ENCODE measurements at regions not wholly inside any gene's neighbourhood (a gene's known extent, or its start where the extent isn't known, plus 50 kb on each side); places are given as distances from the start of the nearest gene placed in this dataset.

DNA sequence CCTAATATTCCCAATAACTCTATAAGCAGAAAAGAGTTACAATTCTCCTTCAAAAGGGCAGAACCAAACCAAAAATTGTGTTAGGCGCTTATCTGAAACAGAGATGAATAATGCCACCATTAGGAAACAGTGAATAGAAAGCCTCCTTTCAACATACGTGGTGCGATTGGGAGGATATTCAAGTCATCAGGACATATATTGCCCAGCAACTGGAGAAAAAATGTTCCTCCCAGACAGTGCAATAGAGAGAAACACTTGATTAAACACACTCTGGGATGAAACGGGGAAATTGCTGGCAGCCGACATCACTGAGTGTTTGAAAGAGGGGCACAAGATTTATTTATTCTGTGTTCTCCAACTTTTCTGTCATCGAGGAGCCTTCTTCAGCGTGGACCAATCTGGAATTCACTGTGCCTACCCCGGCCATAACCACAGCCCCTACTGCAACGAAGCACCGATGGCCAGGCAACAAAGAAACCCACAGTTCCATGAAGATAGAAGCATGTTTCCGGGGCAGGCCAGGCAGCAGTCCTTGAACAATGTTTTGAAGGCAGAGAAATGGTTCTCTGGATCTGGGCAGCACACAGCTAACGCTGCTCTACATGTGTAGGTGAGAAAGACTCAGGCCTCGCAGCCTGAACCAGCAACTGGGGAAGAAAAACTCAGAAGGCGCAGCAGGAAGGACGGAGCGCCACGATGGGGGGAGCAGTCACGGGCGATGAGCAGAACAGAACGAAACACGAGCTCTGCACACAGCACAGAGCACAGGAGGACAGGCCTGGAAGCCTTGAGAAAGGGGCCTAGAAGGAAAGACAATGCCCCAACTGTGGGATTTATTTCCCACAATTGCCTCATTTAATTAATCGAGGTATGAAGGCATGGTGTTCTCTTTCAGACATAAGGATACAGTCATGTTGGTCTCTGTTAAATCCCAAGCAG lies 234.2 kb upstream of the FOXQ1 start:
- Histone ChIP-seq H3K79me2 (no peaks in the 10 kb centered on the region), H3K9me3 (ENCODE audit: low read depth) (no peaks in the 10 kb centered on the region), H3K4me2 (peak overlapping the region; percentile 19), H3K4me3 (no peak overlapping the region), H3K4me1 (ENCODE audit: insufficient read depth) (peaks cover 38% of the 10 kb centered on the region), H3K36me3 (replicated peaks; ENCODE audit: insufficient read depth, low read depth) (no peaks in the 10 kb centered on the region), H4K20me1 (ENCODE audit: insufficient read depth, poor library complexity, severe bottlenecking) (no peaks in the 10 kb centered on the region), H3K9me2 (replicated peaks; ENCODE audit: insufficient read depth) (no peaks in the 10 kb centered on the region), H3K27me3 (no peaks in the 10 kb centered on the region), H2AFZ (no peak overlapping the region), H3K27ac (peak overlapping the region; percentile 79)
- WGBS (ENCODE audit: low lambda C conversion rate, missing lambda C conversion rate), result 87% methylated on average over 22 of the region's 22 CpGs
- TF ChIP-seq CTCF (IDR thresholded peaks at IDR 0.05; ENCODE audit: poor library complexity) (no peak), EZH2phosphoT487 (IDR thresholded peaks at IDR 0.05; ENCODE audit: low read depth, severe bottlenecking, unreplicated experiment) (no peak), EZH2 (IDR thresholded peaks at IDR 0.05; ENCODE audit: borderline replicate concordance) (no peak)
- DNase-seq (ENCODE audit: low spot score), result no peak

GRCh38 chr6:1076531-1077459 lies 235.1 kb upstream of the FOXQ1 start:
- Histone ChIP-seq H3K4me1 (ENCODE audit: insufficient read depth) (peaks cover 32% of the 10 kb centered on the region), H3K9me2 (replicated peaks; ENCODE audit: insufficient read depth) (no peaks in the 10 kb centered on the region), H3K4me2 (peak overlapping the region; percentile 26), H2AFZ (no peak overlapping the region), H3K4me3 (no peak overlapping the region), H3K36me3 (replicated peaks; ENCODE audit: insufficient read depth, low read depth) (no peaks in the 10 kb centered on the region), H4K20me1 (ENCODE audit: insufficient read depth, poor library complexity, severe bottlenecking) (no peaks in the 10 kb centered on the region), H3K27me3 (no peaks in the 10 kb centered on the region), H3K9me3 (ENCODE audit: low read depth) (no peaks in the 10 kb centered on the region), H3K27ac (peak overlapping the region; percentile 79), H3K79me2 (no peaks in the 10 kb centered on the region)
- TF ChIP-seq EZH2 (IDR thresholded peaks at IDR 0.05; ENCODE audit: borderline replicate concordance) (no peak), CTCF (IDR thresholded peaks at IDR 0.05; ENCODE audit: poor library complexity) (no peak), EZH2phosphoT487 (IDR thresholded peaks at IDR 0.05; ENCODE audit: low read depth, severe bottlenecking, unreplicated experiment) (no peak)
- DNase-seq (ENCODE audit: low spot score), result peak; percentile 67
- WGBS (ENCODE audit: low lambda C conversion rate, missing lambda C conversion rate), result 49% methylated on average over 17 of the region's 17 CpGs

GRCh38 chr6:1075880-1076279 lies 236.0 kb upstream of the FOXQ1 start:
- H4K20me1 ChIP-seq (ENCODE audit: insufficient read depth, poor library complexity, severe bottlenecking), result no peaks in the 10 kb centered on the region
- H3K4me1 ChIP-seq (ENCODE audit: insufficient read depth), result peaks cover 32% of the 10 kb centered on the region
- no peaks in the 10 kb centered on the region for H3K36me3 ChIP-seq (replicated peaks; ENCODE audit: insufficient read depth, low read depth)
- H3K9me2 ChIP-seq (replicated peaks; ENCODE audit: insufficient read depth), result no peaks in the 10 kb centered on the region
- H3K4me3 ChIP-seq, result no peak overlapping the region
- H3K27ac ChIP-seq, result peak overlapping the region; percentile 79
- WGBS (ENCODE audit: low lambda C conversion rate, missing lambda C conversion rate), result 67% methylated on average over 4 of the region's 4 CpGs
- TF ChIP-seq EZH2 (IDR thresholded peaks at IDR 0.05; ENCODE audit: borderline replicate concordance) (no peak), CTCF (IDR thresholded peaks at IDR 0.05; ENCODE audit: poor library complexity) (no peak), EZH2phosphoT487 (IDR thresholded peaks at IDR 0.05; ENCODE audit: low read depth, severe bottlenecking, unreplicated experiment) (no peak)
- no peaks in the 10 kb centered on the region for H3K27me3 ChIP-seq
- H3K79me2 ChIP-seq, result no peaks in the 10 kb centered on the region
- no peak for DNase-seq (ENCODE audit: low spot score)
- H2AFZ ChIP-seq, result no peak overlapping the region
- H3K9me3 ChIP-seq (ENCODE audit: low read depth), result no peaks in the 10 kb centered on the region
- H3K4me2 ChIP-seq, result peak overlapping the region; percentile 26

Data from hepatocyte (in vitro differentiated cells).